ENCODE measurements at regions not wholly inside any gene's neighbourhood (a gene's known extent, or its start where the extent isn't known, plus 50 kb on each side); places are given as distances from the start of the nearest gene placed in this dataset.
"Not testable (repeated sequence)": the region's sequence is repeated elsewhere in the genome, so short reads cannot be mapped to it uniquely, and the experiment has no call there.

DNA sequence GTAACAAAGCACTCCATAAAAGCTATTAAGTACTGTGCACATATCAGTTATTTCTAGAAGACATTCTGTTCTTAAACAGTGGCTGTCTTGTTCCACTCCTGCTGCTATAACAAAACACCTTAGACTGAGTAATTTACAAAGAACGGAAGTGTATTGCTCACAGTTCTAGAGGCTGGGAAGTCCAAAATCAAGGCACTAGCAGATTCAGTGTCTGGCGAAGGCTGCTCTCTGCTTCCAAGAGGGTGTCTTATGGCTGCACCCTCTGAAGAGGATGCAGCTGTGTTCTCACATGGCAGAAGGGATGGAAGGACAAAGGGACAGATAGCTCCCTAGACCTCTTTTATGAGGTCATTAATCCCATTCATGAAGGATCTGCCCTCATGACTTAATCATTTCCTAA is 424.2 kb upstream of the ZMIZ1 start:
- no peak for DNase-seq (ENCODE audit: low read depth in 3 of 3)

DNA sequence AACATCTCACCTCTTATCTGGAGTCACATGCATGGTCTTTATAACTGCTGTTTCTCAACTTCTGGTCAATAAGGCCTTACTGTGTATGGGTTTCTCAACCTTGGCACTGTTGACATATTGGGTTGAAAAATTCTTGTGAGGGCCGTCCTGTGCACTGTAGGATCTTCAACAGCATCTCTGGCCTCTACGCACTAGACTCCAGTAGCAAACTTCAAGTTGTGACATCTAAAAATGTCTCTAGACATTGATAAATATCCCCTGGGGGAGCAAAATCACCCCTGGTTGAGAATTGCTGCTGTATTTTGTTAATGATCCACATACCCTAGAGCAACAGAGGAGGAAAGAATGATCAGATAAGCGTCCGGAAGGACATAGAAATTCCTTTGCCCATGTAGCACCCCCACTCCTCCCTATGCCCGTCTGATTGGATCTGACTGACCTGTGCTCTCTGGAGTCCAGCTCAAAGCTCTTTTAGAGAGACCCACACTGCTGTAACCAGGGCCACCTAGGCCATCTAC is 423.5 kb upstream of the ZMIZ1 start:
- DNase-seq (ENCODE audit: low read depth in 3 of 3), result no peak

DNA sequence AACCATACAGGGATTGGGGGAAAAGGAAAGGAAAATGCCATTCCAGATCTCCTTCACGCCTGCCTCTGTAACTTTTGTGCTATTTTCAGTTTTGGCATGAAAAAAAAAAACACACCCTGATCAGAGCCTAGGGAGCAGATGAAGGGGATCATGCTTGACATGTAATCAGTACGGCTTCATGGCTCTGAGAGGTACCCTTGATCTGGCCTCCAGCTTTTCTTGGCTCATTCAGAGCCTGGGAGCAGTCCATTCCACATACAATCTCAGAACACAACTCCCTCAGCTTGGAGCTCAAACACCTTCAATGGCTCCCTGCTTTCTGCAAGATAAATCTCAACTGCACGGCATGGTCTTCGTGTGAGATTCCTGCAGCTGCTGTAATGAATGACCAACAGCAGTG is 422.8 kb upstream of the ZMIZ1 start:
- DNase-seq (ENCODE audit: low read depth in 3 of 3), result no peak

DNA sequence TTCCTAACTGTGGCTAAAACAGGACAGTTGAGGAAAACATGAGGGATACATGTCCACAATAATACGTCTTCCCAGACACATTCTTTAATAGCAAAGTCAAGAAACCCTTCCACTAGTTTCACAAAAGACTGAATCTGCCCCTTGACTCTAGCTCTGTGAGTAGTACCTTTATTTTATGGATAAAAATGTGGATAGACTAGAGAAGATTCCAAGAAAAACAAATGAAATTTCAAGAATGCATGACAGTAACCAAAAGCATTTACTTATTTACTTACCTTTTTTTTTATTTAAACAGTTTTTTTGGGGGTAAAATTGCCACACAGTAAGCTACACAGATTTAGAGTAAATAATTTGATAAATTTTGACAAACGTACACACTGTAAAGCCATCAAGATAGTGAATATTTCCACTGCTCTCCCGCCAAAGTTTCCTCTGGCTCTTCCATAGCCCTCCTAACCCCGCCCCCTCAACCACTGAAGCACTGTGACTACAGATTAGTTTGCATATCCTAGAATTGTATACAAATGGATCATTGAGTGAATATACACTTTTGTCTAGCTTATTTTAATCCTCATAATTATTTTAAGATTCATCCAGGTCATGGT is 420.4 kb upstream of the ZMIZ1 start:
- DNase-seq (ENCODE audit: low read depth in 3 of 3), result no peak

DNA sequence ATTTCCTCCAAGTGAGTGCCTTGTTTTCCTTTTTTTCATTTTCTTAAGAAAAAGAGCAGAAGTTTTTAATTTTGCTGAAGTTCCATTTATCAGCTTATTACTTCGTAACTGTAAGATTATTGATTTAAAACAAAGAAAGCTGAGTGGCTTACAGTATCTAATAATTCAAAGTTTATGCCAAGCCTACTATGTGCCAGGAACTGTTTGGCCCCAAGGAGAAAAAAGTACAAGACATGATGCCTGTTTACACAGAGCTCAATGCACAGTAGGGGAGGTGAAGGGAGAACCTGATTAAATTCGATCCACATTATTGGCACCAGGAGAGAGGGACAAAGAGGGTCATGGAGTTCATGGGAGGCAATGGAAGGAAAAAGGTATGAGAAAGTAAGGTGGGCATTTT is 419.3 kb upstream of the ZMIZ1 start:
- no peak for DNase-seq (ENCODE audit: low read depth in 3 of 3)

DNA sequence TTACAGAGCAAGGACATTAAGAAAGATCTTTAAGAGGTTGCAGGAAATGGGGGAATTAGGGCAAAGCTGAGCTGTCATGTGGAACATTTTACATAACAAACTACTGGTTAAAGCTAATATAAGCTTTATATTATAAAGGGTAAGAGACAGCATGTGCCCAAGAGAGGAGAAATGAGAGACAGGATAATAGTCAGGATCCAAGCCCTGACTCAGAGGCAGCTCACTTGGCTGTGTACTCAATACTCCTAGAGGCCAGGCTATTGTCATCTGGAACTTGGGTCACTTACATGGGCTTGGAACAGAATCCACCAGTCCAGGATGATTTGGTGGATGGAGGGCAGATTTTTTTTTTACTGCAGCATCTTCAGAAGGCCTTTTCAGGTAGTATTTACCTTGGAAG is 418.6 kb upstream of the ZMIZ1 start:
- DNase-seq (ENCODE audit: low read depth in 3 of 3), result no peak

DNA sequence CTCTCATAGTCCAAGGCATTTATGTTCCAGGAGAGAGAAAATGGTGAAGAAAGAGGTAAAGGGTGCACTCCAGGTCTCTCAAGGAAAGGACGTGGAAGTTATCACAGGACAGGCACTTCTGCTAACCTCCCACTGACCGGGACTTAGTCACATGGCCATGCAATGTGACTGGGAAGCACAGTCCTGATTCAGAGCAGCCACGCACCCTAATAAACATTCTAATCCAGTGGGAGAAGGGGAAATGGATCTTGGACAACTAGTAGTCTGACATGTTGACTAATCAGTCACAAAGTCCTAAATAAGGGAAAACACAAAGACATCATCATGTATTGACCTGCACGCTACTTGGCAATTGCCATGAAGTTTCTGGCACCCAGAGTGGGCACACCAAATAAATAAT is 417.5 kb upstream of the ZMIZ1 start:
- DNase-seq (ENCODE audit: low read depth in 3 of 3), result no peak

DNA sequence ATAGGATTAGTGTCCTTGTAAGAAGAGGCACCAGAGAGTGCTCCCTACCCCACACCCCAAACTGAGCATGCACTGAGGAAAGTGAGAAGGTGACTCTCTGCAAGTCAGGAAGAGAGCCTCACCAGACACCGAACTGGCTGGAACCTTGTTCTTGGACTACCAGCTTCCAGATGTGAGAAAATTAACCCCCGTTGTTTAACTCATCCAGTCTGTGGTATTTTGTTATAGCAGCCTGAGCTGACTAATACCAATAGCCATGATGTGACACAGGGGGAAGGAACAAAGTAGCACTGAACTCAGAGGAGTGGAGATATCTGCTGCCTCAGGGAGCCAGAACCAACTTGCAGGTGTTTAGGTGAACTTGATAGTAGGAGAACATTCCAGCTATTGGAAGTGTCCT is 415.2 kb upstream of the ZMIZ1 start:
- no peak for DNase-seq (ENCODE audit: low read depth in 3 of 3)

DNA sequence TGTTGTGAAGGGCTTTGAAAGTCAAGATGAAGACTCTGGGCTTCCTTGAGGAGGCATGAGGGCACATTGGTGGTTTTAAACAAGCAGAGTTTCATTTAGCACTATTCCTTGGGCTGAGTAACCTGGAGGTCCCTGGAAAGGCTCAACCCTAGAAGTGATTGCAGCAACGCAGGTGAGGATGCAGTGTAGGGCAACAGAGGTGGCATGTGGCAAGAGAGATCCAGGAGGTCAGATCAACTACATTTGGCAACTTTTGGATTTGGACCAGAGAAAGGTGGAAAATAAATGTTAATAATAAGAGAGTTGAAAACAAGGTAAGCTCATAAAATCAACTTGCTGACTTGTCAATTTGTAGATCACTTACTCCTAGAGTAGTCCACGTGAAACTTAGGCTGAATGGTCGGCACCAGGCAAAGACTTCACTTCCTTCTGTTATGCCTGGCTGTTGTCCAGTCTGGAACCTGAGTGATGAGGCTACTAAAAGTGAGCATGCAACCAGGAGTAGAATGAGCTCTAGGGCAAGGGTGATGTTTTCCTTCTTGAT is 414.6 kb upstream of the ZMIZ1 start:
- DNase-seq (ENCODE audit: low read depth in 3 of 3), result no peak

DNA sequence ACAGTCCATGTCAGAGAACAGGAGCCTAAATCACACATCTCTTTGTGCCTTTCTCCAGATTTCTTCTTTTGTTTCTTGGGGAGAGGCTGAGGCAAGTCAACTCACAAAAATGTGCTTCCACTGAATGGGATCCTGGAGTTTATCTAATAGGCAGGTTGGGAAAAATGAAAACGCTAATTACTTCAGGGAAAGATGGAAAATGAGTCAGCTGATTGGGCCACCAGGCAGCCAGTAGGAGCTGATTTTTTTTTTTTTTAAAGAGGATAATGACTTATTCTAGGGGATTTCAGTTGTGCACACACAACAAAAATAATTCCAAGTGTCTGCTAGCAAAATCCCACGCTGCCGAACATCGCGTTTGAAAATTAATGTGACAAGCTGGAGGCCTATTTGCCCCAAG is 412.8 kb upstream of the ZMIZ1 start:
- DNase-seq (ENCODE audit: low read depth in 3 of 3), result no peak

DNA sequence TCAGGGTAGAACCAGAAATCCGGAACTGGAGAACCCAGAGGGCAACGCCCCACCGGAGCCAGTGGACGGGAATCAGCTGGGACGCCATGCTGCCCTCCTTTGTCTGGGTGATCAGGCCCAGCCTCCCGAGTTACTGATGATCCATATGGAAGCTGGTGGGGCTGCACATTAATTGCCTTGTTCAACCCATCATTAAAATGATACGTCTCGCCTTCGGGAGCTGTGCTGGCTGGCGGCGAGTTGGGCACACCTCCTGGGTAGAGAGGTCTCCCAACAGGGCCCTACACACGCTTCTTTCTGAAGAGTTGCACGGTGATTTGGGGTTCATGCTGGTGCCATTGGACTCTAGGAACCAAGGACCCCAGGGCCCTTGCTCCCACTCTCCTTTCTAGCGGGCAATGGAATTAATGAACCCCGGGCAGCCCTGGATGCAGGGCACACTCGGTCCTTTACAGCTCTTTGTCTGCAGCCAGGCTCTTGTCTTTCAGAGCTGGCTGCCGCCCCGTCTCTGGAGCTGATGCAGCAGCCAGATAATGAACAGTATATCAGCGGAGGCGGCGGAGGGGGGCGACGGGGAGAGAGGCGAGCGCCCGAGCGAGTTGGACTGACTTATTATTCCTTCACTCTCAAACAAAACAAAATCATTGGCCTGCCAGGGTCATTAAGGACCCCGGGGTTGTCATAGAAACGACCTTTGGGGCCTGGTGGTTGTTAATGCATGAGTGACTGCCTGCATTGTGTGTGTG is 412.2 kb upstream of the ZMIZ1 start:
- no peak for DNase-seq (ENCODE audit: low read depth in 3 of 3)

DNA sequence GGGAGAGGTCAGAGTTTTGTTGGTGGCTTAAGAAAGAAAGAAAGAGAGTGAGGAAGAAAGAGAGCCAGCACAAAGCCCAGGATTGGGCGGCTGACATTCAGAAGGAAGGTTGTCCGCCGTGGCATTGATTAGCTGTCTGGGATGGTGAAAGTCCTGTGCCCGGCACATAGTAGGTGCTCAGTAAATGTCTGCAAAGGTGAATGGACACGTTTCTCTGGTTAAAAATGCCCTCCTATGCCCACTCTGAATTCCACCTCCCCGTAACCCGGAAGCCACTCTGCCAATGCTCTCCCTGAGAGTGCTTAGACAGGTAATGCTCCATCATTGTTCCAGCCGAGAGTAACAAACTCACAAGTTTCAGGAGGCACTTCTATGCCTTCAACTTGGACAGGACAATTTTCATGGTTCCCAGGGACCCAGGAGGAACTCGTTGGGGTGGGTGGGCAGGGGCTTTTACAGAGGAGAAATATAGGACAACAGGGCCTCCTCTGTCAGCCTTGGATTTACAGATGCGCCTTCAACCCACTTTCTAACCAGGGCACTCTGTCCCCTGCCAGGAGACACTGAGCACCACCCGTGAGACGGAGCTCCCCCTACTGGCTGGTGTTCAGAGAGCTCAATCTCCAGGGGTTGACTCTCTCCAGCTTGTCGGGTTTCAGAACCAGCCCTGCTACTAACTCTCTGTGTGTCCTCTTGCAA is 411.5 kb upstream of the ZMIZ1 start:
- DNase-seq (ENCODE audit: low read depth in 3 of 3), result peak; percentile 36 to 64 (median 40)

DNA sequence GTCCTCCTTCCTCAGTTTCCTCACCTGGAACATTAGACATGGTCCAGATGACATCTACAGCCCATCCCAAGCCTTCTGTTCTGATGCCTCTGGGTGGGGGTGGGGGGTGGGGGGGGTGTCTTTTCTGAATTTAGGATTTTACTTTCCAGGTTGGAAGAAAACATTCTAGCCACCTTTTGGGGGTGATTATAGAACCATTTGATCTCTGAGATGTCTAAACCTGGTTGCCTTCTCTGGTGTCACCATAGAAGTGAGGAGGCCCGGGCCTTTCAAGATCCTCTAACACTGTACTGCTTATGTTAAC is 411.0 kb upstream of the ZMIZ1 start:
- no peak for DNase-seq (ENCODE audit: low read depth in 3 of 3)

DNA sequence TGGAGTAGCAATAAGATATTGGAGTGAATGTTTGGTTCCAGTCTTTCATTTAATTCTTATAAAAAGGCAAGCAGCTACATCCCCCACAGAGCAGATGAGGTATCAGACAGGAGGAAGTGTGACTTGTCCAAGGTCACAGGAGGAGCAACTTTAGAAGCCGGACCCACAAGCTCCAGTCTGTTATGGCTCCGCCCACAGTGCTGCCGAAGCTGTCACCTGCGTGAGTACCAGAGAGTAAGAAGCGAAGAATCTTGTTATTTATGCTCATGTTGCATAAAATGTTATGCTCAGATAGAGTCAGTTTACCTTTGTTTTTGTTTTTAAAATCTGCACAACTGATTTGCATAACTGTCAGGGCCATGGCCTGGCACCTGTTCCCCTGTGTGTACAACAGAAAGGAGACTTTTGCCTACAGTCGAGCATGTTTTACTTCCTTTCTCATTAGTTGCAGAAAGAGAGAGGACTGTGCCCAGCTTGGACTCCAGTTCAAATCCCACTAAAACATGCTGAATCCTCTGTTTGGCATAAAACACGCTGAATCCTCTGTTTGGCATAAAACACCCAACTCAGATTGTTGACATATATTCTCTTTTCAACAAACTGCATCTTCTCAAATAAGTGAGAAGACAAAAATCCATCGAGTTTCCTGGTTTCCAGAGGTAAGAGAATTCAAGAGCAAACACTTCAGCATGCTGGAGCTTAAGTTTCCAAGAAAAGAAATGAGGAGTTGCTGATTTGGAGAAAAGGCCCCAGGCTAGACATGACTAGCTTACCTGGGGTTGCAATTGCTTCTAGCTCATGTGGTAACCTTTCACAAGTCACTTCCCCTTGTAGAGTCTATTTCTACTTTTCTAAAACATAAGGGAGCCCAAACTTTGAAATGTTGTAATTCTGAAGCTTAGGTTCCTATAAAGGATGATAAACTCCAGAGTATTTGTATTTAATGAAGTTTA is 409.8 kb upstream of the ZMIZ1 start:
- no peak for DNase-seq (ENCODE audit: low read depth in 3 of 3)

DNA sequence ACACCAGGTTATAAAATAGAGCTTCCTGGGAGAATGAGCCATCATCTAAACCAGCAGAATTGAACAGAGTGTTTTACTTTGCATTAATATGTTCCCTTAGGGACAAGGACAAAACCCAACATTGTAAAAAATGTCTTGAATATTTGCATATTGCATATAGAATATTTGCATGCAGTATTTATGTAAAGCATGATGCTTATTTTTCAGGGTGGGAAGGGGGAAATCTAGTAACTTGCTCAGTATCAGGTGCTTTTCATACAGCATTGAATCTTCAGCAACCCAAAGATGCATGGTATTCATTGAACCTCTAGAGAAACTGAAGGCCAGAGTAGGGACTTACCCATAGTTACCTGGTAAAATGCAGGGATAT is 409.2 kb upstream of the ZMIZ1 start:
- DNase-seq (ENCODE audit: low read depth in 3 of 3), result no peak

DNA sequence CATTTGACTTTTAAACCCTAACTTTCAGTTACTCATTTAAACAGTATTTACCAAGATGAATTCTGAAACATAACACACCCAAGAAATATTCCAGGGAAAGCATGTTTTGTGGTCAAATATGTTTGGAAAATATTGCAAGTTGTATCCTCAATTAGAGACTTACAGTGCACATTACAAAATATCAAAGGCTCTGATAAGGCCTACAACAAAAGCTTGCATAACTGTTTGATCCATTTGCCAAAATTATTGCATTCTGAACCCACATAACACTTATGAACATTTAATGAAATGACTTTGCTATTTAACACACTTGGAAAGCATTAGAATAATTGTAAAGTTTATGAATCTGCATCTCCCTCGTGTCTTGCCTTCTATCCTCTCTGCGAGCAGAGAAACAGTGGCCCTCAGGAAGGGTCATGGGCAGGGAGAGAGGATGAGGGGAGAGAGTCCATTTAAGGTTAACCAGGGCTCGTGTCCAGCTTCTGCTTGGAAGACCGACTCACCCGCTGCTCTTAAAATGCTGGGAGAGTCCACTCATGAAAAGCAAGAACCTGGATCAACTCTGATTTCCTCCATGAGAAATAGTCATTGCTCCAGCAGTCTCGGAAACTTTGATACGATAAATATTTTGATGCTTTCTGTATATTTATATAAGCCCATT is 408.2 kb upstream of the ZMIZ1 start:
- no peak for DNase-seq (ENCODE audit: low read depth in 3 of 3)

DNA sequence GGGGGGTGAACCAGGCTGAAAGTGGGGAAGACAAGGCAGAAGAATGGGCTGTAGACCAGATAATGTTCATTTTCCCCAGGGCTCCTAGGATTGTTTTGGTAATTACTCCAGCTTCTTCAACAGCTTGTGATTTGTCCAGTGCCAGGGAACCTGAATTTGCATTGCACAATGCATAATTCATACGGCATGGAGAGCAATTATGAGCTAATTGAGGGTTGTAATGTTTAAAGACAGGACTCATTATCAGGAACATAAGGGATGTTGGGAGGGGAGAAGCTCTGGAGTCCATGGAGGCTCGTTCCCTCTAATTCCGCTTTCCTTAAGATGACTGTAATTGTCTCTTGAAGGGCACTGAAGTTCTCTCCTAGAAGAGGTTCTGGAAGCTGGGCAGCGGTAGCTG is 405.0 kb upstream of the ZMIZ1 start:
- no peak for DNase-seq (ENCODE audit: low read depth in 3 of 3)

DNA sequence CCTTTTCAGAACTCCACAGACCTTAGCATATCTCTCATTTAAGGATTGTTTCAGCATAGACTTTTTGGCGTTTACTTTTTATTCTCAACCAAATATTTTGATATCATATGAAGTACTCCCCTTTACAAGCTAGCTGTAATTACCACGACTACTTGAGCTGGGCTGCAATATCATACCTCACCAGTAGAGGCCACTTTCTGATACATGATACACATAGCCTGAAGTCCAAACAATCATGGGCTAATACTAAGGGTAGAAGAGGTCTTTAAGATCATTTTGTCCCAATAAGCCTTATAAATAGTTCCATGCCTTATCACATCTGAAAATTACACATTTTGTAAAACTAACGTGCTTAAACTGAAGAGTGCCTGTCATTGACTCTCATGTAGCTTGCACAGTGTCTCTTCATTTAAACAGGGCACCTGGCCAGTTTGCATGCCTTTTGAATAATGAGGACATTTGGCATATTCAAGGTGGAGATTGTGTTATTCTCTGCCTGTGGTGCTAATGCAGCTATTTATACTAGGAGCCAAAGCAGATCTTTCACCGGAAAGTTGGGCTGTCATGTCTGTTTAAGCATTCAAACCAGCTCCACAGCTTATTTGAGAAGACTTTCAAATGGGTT is 403.7 kb upstream of the ZMIZ1 start:
- DNase-seq (ENCODE audit: low read depth in 3 of 3), result no peak

DNA sequence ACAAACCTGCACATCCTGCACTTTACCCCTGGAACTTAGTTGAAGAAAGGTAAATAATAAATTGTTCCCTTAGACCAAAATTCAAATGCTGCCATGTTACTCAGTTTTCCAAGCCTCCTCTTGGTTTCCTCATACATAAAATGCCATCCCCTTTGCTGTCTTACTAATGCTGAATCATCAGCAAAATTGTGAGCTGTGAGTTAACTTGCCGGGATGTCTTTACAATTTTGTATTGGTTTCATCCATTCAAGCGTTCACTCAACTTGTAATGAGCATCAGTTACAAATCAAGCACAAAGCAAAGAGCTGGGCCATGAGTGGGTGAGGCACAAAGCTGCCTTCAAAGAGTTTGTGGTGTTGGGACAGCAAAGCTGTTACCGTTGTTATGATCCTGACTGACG is 395.8 kb upstream of the ZMIZ1 start:
- DNase-seq (ENCODE audit: low read depth in 3 of 3), result no peak

DNA sequence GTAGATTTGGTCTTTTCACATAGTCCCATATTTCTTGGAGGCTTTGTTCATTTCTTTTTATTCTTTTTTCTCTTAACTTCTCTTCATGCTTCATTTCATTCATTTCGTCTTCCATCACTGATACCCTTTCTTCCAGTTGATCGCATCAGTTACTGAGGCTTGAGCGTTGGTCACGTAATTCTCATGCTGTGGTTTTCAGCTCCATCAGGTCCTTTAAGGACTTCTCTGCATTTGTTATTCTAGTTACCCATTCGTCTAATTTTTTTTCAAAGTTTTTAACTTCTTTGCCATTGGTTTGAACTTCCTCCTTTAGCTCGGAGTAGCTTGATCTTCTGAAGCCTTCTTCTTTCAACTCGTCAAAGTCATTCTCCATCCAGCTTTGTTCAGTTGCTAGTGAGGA is 387.6 kb upstream of the ZMIZ1 start:
- not testable (repeated sequence) for DNase-seq (ENCODE audit: low read depth in 3 of 3)

DNA sequence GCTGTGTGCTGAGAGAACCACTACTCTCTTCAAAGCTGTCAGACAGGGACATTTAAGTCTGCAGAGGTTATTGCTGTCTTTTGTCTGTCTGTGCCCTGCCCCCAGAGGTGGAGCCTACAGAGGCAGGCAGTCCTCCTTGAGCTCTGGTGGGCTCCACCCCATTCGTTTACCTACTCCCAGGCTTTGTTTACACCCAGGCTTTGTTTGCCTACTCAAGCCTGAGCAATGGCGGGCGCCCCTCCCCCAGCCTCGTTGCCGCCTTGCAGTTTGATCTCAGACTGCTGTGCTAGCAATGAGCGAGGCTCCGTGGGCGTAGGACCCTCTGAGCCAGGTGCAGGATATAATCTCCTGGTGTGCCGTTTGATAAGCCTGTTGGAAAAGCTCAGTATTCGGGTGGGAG is 386.8 kb upstream of the ZMIZ1 start:
- not testable (repeated sequence) for DNase-seq (ENCODE audit: low read depth in 3 of 3)
